SK-N-DZ (cell line): ENCODE measurements at regions not wholly inside any gene's neighbourhood (a gene's known extent, or its start where the extent isn't known, plus 50 kb on each side); places are given as distances from the start of the nearest gene placed in this dataset.

Experiments used
- DNase-seq: peaks from one replicate; pipeline ENCODE4 v3.0.0-alpha.2; 2015; ENCODE audit warnings: low spot score

GRCh38 chr6:110033101-110033500, 55.0 kb downstream of the GPR6 start:
- no peak for DNase-seq

DNA sequence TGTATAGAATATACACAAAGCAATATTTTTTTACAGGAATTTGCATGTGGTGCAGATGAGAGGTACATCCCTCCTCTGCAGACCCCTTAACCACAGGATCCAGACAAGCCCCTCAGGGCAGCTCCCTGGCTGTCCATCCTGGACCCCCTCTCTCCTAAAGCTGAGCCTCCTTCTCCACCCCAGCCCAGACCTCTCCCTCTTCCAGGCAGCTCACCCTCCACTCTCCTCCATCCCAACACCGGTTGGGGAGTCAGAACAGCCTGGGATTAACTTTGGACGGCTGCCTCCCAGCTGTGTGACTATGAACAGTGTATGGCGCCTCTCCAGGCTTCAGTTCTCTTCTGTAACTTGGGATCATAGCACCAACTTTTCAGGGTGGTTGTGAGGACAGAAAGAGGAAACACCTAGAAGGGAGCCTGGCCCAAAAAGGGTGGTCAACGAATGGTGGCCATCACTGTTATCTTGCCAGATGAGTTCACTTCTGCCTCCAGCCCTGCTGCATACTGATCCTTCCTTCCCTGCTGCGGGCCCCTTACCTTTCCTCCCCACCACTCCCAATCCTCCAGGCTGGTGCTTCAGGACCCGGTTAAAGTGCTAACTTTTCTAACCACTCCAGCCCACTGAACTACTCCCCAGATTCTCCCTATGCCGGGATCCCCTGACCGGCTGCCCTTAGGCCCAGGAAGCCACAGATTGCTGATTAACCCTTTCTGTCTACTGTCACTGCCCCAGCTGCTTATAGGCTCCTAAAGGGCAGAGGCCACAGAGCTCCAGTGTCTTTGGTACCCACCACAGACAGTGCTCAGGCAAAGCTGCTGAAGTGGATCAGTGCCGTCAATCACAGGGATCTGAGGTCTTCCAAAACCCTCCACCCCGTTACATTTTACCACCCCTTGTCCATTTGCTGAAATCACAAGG, 55.9 kb downstream of the GPR6 start:
- DNase-seq = no peak

- peak; percentile 35 for DNase-seq
Observed at GRCh38 chr6:110034667-110035036, 56.5 kb downstream of the GPR6 start.

DNA sequence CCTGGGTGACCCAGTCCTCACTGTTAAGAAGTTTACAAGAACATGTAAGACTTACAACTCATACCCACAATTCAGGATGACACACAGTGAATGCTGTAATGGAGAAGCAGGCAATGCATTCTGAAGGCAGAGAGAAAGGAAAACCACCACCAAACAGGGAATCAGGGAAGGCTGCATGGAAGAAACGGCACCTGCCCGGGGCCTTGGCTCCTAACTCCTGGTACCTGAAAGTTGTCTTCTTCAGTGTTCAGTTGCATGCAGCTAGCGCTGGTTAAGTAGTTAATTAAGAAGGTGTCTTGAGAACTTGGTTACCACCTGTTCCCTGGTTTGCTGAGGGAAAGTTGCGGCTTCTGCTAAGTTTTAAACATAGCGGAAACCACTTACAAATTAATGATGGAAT, 57.2 kb downstream of the GPR6 start:
- no peak for DNase-seq

DNA sequence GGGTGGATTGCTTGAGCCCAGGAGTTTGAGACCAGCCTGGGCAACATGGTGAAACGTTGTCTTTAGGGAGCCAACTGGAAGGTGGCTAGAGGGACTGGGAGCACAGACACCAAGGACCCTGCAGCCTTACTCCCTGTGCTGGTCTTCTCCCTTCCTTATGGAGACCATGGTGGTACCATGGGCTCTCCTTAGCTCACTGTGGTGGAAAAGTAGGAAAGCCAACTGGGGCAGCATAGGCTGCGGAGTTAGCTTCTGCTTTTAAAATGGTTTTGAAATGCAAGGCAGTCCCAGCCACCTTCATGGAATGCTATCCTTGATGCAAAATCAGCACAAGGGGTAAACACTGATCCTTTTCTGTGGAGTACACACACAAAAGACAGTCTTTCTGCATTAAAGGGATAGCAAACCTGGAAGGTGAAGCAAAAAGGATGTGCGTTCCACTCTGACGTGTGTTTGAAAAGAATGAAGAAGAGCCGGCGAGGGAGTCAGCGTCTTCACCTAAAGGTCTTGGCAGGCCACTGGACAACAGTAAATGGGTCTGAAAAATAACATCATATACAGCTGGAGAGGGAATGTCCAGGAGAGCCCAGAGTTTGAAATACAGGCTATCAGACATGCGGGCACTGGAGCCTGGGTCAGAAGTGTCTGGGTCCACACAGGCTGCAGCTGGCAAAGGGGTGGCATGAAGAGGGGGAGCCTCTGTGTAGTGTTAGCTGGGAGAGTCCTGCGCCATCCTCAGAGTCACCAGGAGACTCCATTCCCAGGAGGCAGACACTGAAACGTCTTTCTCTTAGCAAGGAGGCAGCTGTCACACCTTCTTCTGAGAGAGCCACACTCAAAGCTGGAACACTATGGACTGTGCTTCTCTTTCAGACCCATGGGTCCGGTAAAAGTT, 58.5 kb downstream of the GPR6 start:
- no peak for DNase-seq

GRCh38 chr6:110037726-110038295, 59.7 kb downstream of the GPR6 start:
- no peak for DNase-seq

DNA sequence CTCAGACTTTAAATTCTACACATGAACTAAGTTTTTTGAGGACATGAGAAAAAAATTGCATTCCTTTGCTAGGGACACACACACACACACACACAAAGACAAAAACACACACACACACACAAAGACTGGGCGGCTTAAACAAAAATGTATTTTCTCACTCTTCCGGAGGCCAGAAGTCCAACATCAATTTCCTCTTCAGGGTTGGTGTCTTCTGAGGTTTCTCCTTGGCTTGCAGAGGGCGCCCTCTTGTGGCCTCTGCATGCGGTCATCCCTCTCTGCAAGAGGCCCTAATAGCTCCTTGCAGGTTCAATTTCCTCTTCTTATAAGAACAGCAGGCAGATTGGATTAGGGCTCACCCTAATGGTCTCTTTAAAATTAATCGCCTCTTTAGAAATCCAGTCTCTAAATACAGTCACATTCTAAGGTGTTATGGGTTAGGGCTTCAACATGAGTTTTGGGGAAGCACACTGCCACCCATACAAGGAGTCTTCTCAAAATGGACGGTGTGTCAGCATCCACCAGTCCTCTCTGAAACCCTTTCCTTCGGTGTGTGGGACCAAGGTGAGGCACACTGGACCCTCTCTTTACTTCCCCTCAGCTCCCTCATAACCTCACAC, 61.4 kb downstream of the GPR6 start:
- DNase-seq = peak; percentile 85

DNA sequence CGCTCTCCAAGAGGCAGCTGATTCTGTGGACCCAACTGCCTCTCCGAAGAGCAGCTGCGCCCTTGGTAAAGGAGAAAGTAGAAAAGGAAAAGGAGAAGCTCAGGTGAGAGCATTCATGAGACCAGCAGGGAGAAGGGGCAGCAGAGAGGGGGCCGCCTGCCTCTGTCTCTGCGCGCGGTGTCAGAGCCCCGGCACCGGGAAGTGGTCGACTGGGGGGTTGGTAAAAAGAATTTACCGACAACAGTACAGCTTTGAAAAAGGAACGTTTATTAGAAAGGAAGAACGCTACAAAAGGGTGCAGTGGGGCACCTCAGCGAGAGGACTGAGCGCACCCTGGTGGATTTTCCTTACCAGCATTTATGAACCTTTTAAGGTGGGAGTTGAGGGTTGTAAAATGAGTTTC, 61.9 kb downstream of the GPR6 start:
- peak; percentile 46 for DNase-seq

- no peak for DNase-seq
Observed at GRCh38 chr6:110040716-110041115, 62.6 kb downstream of the GPR6 start.

DNA sequence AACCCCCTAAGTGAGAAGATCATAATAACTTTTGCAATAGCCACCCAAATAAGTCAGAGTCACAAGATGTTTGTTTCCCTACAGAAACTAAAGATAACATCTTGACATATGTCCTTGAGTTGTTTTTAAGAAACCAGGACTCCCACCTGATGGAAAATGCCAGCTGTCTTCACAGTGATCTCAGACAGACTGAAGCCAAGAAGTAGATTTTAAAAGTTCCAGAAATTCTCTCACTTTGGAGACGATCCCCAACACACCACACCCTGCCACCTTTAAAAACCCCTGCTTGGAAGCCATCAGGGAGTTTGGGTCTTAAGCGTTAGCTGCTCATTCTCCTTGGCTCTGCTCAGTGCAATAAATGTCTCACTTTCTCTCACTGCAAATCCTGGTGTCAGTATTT, 63.0 kb downstream of the GPR6 start:
- no peak for DNase-seq

DNA sequence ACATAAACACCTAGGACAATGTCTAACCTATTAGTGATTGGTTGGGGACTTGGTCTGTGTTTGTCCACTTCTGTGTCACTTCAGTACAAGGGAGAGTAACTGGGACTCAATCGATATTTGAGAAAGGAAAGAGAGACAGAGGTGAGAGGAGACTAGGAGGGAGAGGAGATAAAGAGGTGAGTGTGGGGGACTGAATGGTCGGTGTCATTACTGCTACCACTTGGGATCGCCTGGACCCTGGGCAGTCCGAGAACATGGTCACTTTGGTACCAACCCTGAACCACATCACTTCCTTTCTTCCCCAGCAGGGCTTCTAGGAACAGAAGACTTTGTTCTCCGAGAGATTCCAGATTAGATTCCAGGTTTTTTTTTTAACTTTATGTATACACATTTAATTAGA, 63.7 kb downstream of the GPR6 start:
- no peak for DNase-seq

- DNase-seq = no peak
Observed at GRCh38 chr6:110042670-110043296, 64.7 kb downstream of the GPR6 start.

- no peak for DNase-seq
Observed at GRCh38 chr6:110043366-110043994, 65.4 kb downstream of the GPR6 start.

GRCh38 chr6:110044096-110044495, 66.0 kb downstream of the GPR6 start:
- no peak for DNase-seq

DNA sequence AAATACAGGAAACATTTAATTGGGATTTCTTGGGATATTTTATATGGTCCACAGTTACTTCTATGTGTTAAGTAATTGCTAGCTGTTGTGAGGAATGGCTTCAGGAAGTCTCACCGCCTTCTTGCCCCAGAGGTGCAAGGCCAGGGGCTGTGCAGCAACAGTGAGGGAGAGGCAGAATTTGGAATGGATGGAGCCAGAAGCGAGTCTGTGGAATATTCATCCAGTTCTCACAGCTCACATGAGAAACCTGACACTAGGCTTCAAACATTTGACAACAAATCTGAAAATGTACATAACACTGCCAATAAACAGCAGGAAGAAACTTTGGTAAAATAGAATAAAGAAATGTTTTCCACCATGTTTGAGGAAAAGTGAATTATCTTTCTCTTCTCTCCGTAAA, 66.5 kb downstream of the GPR6 start:
- no peak for DNase-seq

- no peak for DNase-seq
Observed at GRCh38 chr6:110048221-110048875, 70.2 kb downstream of the GPR6 start.

DNA sequence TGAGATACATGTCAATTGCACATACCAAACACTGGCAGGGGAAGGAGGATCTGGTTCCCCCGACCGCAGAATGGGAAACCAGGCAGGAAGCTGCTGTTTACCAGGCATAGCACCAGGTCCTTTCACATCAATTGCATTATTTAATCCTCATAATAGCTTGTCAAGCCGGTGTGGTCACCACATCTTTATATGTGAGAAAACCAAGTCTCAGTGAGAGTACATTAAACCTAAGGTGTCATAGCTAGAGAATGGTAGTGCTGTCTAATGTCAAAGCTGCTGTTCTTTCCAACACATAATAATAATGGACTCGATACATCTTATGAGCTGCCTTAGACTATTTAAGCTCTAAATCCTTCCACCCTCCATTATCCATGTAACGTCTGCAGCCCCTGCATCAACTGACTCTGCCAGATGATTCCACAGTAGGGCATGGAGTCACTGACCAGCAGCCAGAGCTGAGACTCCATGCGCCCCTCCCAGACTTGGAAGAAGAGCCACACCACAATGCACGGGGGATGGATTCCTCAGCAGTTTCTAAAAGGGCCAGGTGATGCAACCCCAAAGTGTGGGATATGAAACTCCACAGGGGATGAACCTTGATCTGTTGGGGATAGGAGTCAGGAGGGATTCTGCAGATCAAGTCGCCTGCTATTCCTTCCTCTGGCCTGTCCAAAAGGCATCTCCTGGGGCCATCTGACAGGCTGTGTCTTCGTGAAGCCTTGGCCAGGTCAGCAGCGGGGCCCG, 71.8 kb downstream of the GPR6 start:
- no peak for DNase-seq
